GM19193 (cell line): ENCODE measurements at regions not wholly inside any gene's neighbourhood (a gene's known extent, or its start where the extent isn't known, plus 50 kb on each side); places are given as distances from the start of the nearest gene placed in this dataset.

ENCODE experiments used
- POLR2A ChIP-seq: IDR thresholded peaks from 4 replicates; pipeline ENCODE4 v1.6.1; 2011; ENCODE audit not compliant: insufficient read depth, insufficient read length; ENCODE audit errors: extremely low read depth

DNA sequence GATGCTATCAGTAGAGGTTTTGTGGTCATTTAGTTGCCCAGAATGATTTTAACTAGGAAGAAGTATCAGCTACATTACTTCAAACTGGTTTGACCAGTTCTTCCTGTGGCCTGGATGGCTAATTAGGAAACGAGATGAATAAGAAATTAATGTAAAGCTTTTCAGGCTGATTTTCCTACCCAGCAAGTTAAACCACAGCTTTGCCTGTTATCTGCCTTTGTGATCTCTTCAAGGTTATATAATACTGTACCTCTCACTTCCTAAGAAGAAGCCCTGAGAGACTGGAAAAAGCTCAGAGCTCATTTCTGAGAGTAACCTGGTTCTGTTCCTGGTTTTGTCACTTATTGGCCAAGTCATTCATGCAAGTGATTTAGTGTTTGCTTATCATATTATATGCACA is 782.2 kb upstream of the GOLIM4 start:
- TF ChIP-seq POLR2A, result no peak

DNA sequence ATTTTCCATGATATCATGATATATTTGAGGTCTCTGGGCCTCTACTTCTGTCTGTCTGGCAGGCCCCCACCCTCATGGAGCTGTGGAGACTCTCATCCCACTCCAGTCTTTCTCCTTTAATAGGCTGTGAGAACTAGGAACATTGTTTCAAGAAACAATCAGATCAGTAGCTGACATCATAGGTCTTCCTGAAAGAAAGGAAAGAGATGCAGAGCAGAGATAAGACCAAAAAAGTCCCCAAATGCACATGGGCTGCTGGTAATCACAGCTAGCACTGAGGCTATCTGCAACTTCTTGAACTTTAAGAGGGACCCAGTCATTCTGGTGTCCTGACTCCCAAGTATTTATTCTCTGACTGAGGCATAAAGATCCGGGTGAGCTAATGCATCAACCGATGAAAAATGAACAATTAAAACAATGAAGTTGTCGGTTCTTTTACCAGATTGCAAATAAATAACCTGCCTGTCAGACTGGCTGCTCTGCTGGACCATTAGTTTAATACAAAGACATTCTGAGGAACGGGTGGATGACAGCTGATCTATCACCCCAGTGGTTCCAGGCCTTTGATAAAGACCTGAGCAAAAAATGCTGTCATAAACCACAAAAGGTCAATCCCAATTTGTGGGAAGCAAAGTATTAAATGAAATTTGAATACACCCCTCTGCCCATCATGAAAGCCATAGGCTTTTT is 780.8 kb upstream of the GOLIM4 start:
- no peak for TF ChIP-seq POLR2A

DNA sequence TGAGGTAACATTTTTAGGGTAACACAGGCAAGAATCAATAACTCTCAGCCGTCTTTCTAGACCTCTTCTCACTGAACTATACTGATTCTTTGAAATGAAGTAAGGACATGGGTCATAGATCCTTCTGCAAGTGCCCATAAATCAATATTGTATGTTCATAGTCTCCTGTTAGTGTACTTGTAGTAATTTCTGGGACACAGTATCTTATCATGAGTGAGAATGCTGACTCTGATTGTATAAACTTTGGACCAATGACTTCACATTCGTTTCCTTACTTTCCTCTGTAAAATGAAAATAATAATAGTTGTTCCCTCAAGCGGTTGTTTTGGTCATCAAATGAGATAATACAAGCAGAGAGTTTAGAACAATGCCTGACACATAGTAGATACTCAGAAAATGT is 777.1 kb upstream of the GOLIM4 start:
- TF ChIP-seq POLR2A, result no peak

DNA sequence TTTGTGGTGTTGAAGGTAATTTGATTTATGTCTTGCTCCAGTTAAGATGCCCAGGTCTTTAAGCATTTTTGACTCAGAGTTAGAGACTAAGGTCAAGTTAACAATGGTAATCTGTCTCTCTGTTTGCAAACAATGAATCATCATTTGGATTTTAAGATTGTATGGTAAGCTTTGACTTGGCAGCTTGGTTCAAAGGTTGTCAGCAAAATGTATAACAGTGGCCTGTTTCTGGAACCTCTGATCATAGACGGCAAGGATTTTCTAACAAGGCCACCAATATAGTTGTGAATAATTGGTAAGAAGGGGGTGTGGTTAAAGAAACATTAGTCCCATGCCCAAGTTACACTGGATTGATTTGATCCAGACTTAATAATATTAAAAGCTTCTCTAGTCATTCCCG is 775.2 kb upstream of the GOLIM4 start:
- no peak for TF ChIP-seq POLR2A

DNA sequence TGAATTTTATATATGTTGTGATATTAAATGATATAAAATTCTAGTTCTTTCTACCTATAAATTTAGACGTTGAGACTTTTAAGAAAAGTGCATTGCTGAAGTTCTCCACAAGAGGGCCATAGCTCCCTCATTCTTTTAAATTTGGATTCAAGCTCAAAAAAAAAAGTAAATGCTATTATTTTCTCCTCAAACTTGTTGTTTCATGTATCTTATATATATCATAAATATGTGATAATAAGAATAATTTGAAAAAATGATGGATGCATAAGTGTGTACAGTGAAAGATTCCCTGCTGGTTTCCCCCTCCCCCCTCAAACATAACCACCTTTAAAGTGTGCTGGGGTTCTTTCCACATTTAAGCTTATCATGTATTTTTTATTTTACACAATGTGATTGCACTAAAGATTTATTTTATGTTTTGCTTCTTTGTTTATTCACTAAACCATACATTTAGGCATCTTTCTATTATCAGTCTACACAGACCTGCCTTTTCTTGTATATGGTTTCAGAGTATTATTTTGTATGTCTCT is 769.4 kb upstream of the GOLIM4 start:
- TF ChIP-seq POLR2A, result no peak

DNA sequence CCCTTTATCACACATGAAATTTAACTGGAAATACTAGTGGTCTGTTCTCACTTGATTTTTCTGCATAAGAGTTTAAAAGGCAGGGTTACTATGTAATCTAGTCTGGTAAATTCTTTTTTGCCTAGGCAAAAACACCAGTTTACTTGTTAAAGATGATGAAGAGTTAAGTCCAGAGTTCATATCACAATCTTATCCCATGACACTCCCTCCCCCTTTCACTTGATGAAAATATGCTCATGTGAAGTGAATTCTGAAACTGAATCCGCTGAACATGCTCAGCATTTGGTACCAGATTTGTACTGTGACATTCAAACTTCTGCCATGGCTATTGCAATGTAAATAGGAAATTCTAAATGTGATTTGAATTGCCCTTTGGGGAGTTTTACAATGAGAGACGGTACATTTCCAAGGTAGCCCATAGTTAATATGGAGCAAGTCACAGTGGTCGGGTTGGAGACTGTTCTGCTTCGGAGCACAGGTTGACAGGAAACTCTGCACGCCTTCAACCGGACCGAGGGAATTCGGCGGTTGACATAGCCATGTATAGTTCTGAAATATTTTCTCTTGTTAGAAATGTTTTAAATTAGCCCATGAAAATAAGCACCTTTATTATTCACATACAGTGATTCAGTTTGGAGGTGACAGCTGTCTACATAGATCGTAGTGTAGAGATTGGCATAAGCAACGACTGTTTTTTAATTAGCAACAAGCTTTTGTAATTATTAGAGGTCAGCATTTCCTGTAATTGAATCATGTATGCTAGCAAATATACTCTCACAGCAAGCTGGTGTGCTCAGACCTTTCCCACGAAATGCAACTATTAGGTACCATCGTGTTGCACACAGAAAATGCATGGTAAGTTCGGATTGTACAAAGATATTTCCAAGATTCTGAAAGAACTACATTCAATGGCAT is 768.6 kb upstream of the GOLIM4 start:
- TF ChIP-seq POLR2A, result no peak

DNA sequence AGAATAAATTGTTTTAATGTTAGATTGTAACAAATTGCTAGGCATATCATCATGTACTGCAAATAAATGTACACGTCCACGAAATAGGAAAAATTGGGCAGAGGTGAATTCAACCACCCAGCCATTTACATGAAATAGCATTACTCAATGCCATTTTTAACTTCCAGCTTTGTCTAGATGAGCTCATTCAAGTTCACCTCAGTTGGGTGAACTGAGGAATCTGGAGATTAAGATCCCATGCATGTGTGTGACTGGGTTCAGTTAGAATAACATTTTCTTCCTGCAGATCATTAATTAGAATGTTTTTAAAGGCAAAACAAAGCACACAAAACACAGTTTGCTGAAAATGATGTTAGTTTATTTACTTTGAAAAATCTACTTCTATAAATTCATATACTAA is 767.8 kb upstream of the GOLIM4 start:
- no peak for TF ChIP-seq POLR2A

DNA sequence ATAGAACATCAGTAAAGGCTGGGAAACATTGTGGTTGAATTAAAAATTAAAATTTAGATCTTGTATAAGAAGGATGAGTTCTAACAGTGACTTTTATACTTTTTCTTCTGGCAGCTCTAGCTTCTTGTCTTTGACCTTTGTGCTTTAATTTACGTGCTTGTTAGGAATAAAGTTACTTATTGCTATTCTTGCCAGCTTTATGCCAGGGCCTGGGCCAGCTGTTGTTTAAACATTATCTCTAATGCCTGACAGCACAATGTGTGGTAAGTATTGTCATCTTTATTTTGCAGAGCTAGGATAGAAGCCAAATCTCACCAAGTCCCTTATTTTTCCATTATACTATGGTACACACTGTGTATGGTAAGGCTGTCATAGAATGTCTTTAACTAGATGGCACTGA is 766.7 kb upstream of the GOLIM4 start:
- TF ChIP-seq POLR2A, result no peak

DNA sequence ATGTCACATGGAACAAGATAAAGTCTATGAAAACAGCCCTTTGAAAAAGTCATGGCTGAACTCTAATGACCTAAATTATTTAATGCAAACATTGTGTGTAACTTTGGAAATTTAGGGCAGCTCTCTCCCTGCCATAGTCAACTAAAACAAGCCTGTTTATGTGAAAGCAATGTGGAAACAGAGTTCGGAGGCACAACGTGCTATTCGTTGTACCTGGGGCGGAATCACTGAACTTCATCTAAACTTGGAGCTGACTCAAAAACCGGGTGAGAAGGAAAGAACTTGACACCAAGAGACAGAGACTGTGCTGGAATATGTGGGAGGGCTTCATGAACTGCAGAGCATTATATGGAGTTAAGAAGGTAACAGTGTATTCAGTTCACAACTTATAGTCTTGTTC is 764.9 kb upstream of the GOLIM4 start:
- no peak for TF ChIP-seq POLR2A

DNA sequence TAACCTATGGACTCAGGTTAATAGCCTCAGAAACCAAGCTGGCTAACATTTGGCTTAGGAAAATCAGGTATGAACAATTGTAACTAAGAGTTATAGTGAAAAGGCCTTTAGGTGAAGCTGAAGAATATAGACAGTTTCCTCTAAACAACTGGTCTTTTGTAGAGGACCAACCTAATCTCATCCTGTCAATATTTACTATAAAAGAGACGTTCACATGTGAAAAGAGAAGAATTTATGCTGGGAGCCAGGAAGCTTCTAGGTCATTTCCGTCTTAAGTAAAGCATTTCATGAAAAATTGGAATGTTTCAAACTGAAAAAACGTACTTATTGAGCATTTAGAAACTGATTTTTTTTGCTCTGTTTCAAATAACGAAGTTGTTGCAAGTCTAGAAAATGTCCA is 764.3 kb upstream of the GOLIM4 start:
- TF ChIP-seq POLR2A, result no peak

DNA sequence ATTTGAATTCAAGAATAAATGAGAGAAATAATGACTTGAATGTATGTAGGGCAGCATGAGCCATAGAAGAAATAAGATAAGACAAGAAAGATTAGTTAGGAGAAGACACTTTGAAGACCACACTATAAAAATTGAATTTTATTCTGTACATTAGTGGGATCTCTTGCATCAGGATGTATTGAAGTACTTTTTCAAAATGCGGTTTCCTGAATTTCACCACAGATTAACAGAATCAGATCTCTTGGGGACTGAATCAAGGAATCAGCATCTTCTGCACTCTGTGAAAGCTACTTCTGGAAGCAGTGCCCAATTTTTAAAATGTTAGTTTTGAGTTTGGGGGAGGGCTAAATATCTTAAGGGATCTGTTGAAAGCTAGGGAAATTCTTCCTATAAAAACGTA is 763.9 kb upstream of the GOLIM4 start:
- TF ChIP-seq POLR2A, result no peak

DNA sequence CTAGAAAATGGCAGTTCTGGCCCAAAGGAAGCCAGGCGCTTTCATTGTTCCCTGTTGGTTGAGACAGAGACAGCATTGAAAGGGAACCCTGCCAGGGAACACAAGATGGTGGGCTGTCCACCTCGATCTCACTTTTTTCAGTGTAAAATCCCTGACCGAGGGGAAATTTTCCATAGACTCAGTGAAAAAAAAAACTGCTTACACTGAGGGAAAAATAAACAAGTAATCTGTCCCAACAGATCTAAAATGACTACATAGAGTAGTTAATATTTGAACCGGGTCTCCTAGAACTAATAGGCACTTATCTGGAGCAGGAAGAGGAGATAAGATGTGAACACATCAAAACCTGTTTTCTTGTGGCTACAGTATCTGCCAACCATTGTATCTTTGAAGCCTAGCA is 763.4 kb upstream of the GOLIM4 start:
- TF ChIP-seq POLR2A, result no peak

DNA sequence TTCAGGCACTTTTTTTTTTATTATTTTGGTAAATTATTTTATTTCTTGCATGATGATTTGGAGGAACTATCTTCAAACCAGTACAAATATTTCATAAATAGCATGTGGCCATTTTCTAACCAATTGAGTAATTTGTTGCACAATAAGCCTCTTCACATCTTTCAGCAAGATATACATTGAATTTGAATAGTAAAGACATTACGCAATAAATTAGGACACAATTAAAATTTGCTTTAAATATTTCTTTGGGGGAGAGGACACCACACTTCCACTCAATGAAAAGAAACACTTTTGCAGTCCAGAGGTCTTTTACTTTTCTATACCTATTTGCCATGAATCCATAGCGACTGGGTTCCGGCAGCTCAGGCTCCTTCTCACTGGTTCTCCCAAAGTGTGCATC is 762.6 kb upstream of the GOLIM4 start:
- TF ChIP-seq POLR2A, result no peak

DNA sequence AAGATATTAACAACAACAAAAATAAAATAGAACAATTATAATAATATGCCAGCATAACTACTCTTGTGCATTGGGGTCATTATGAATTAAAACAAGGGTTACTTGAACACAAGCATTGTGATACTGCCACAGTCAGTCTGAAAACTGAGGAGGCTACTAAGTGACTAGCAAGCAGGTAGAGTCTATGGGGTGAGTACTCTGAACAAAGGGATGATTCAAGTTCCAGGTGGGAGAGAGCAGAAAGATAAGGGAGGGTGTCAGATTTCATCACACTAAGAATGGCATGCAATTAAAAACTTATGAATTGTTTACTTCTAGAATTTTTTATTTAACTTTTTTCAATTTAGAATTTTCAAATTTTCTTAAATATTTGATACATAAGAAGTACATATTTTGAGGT is 754.4 kb upstream of the GOLIM4 start:
- no peak for TF ChIP-seq POLR2A

DNA sequence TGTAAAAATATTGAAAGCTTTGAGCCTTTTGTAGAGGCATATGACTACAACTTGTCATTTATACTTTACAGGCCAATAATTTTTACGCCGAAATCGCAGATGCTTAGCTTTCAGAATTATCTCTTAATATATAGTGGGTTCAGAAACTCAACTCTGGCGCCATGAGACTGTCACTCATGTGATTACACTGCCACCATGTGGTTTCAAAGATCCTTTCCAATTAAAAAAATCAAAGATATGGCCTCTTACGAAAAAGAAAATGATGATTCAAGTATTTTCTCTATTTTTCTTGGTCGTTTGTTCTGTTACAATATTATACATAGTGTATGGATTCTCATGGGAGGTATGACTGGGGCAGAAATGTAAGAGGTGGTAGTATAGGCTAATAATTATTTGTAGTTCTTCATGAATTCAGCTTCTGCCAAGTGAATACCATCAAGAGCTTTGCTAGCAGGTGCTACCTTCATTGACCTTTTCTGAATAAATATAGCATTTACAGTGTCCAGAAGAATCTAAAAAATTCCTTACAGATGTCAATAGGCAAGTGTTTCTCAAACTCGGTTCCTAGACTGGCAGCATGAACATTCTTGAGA is 751.7 kb upstream of the GOLIM4 start:
- no peak for TF ChIP-seq POLR2A
